B cell (primary cell): ENCODE measurements at regions not wholly inside any gene's neighbourhood (a gene's known extent, or its start where the extent isn't known, plus 50 kb on each side); places are given as distances from the start of the nearest gene placed in this dataset.

Source experiments
- EZH2 ChIP-seq: IDR thresholded peaks from 2 replicates; pipeline ENCODE4 v1.6.1; 2012; ENCODE audit warnings: borderline replicate concordance, low read depth, mild to moderate bottlenecking, moderate library complexity, low read length; ENCODE audit not compliant: insufficient read depth, poor library complexity, severe bottlenecking
- TF ChIP-seq, protein P1 (sequence below): fragments of 200-600 bp; IDR thresholded peaks from one replicate; pipeline ENCODE4 v1.8.0; 2022; ENCODE audit warnings: antibody characterized with exemption, mild to moderate bottlenecking

DNA sequence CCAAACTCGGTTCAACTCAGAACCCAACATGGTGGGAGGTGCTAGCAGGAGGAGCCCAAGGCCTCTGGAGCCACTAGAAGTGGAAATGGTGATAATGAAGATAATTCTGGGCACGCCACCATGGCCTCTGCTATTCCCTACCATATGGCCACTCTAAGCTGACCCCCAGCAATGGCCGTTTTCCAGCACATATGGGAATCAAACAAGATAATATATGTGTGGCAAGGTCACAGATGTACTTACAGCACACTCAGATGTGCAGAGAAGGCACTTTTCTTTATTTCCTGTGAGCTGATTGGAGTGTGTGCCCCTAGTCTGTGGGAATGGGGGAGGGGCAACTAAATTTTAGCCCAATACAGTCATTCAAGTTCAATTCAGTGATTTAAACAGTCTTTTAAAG is 153.4 kb upstream of the LRFN2 start:
- no peak for TF ChIP-seq EZH2
- TF ChIP-seq, protein P1, sequence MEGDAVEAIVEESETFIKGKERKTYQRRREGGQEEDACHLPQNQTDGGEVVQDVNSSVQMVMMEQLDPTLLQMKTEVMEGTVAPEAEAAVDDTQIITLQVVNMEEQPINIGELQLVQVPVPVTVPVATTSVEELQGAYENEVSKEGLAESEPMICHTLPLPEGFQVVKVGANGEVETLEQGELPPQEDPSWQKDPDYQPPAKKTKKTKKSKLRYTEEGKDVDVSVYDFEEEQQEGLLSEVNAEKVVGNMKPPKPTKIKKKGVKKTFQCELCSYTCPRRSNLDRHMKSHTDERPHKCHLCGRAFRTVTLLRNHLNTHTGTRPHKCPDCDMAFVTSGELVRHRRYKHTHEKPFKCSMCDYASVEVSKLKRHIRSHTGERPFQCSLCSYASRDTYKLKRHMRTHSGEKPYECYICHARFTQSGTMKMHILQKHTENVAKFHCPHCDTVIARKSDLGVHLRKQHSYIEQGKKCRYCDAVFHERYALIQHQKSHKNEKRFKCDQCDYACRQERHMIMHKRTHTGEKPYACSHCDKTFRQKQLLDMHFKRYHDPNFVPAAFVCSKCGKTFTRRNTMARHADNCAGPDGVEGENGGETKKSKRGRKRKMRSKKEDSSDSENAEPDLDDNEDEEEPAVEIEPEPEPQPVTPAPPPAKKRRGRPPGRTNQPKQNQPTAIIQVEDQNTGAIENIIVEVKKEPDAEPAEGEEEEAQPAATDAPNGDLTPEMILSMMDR: no peak
